ENCODE measurements at regions not wholly inside any gene's neighbourhood (a gene's known extent, or its start where the extent isn't known, plus 50 kb on each side); places are given as distances from the start of the nearest gene placed in this dataset.

DNA sequence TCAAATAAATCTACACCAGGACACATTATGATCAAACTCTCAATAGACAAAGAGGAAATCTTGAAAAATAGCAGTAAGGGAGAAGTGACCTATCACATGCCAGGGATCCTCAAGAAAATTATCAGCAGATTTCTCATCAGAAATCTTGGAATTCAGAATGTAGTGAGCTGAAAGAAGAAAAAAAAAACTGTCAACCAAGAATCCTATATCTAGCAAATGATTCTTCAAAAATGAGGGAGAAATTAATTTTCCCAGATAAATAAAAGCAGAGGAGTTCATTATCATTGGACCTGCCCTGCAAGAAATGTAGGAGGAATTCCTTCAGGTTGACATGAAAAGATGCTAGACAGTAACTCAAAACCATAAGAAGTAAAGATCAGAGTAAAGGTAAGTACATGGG lies 363.6 kb downstream of the TFAP2A start:
- TF ChIP-seq EZH2phosphoT487 (IDR thresholded peaks at IDR 0.05; ENCODE audit: borderline replicate concordance, low read length) = no peak
- TF ChIP-seq CTCF (conservative IDR thresholded peaks at IDR 0.05; ENCODE audit: low read depth, low read length) = no peak

All from PC-3 (cell line).